Frontal cortex (tissue), 3 donors: ENCODE measurements at regions not wholly inside any gene's neighbourhood (a gene's known extent, or its start where the extent isn't known, plus 50 kb on each side); places are given as distances from the start of the nearest gene placed in this dataset.
"Not testable (repeated sequence)": the region's sequence is repeated elsewhere in the genome, so short reads cannot be mapped to it uniquely, and the experiment has no call there.

Source experiments
- DNase-seq, 2 donors: peaks; one replicate each; pipeline ENCODE4 v3.0.0; 2012; ENCODE audit warnings: low spot score in 2 of 2
- FAIRE-seq: peaks from 2 replicates; lab custom pipeline; 2012; peaks lifted over from hg19 to GRCh38; lab: Jason Lieb, UNC
- donor health status: control.
- donor health status: control.
- donor health status: control.

GRCh38 chr4:111417521-111417920, 727.7 kb upstream of the FAM241A start:
- DNase-seq (no peak), FAIRE-seq (no peak)

DNA sequence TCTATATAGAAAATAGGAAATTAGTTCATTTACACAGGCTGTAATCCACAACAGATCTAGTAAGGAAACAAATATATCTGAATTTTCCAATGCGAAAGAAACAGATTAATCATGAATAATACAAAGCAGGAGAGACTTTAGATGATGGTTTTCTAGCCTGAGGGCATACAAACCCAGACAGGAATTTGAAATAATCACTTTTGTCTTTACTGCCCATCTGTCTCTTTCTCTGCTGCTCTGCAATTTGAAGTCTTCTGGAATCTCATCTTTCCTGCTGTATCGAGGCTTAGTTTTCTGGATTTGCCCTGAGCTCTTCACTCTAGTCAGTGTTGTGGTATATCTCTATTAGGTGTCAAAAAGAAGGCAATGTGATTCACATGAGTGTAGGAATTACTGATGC, 711.8 kb upstream of the FAM241A start:
- no peak for DNase-seq
- no peak for FAIRE-seq

DNA sequence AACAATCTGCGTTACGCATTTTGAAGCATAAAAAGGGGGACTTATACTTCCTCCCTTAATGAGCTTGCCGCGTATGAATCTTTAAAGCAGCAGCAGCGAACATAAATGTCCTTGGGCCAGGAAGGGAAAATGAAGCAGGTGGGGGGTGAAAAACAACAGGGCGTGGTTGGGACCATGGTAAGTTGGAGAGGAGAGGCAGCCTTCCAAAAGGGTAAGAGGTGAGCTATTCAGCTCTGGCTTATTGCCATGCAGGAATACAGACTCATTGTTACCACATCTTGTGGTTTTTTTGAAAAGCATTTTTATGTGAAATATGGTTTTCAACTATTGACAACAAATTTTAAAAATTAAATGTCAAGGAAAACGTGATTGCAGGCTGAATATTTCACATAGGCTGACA, 710.7 kb upstream of the FAM241A start:
- no peak for FAIRE-seq

DNA sequence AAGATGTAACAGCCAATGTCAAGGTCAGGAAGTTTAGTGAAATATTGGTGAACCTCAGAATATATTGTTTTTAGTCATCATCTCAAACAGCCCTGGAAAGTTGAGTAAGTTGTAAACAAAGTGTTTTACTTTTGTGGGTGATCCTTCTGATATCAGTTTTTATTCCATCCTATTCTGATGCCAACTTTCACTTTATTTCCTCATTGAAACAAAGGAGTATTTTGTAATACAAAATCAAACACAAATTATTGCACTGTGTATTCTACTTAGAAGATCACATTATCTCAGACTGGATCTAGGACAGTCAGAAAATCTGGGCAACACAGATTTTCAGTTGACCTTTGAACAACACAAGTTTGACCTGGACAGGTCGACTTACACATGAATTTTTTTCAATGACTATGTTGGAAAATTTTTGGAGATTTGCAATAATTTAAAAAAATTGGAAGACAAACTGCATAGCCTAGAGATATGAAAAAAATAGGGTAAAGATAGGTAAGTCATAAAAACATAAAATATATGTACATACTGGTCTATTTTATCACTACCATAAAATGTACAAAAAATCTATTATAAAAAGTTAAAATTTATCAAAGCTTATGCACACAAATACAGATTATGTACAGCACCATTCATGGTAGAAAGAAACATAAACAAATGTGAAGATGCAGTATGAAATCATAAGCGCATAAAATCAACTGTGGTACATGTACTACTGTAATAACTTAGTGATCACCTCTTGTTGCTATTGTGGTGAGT, 709.1 kb upstream of the FAM241A start:
- DNase-seq: no peak
- FAIRE-seq: no peak

More for the DNA sequence above, 710.7 kb upstream of the FAM241A start:
- DNase-seq: no peak

- FAIRE-seq: no peak
- no peak for DNase-seq
Observed at GRCh38 chr4:111441687-111442086, 703.6 kb upstream of the FAM241A start.

GRCh38 chr4:111444836-111445235, 700.4 kb upstream of the FAM241A start:
- not testable (repeated sequence) for DNase-seq, FAIRE-seq

DNA sequence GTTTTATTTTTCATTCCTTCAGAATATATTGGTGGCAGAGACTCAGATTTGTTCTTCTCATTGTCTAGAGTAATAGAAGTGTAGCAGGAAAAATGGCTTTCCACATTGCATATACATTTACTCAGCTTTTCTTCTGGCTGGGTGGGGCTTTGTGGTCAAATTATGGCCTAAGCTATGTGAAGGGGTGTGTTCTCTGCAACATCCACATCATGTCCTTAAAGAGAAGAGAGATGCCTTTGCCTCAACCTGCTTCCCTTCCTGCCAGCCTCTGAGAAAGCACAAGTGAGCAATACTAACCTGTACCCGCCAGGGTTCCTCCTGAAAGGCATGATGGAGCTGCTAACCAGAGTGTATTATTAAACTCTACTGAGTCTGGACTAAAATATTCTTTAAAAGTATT, 695.6 kb upstream of the FAM241A start:
- no peak for FAIRE-seq
- DNase-seq: no peak

GRCh38 chr4:111450867-111451266, 694.4 kb upstream of the FAM241A start:
- no peak for DNase-seq
- no peak for FAIRE-seq

GRCh38 chr4:111453216-111453615, 692.0 kb upstream of the FAM241A start:
- FAIRE-seq (no peak), DNase-seq (no peak)

DNA sequence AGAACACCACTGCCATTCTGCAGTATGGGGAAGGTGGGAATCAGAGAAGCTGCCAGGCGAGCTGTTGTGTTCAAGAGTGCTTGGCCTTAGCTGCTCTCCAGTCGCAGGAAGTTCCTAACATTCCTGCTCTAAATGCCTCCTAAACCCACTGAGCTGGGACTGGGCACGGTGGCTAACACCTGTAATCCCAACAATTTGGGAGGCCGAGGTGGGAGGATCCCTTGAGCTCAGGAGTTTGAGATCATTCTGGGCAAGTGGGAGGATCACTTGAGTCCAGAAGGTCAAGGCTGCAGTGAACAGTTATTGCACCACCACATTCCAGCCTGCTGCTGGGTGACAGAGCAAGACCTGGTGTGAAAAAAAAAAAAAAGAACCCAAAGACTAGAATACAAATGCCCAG, 690.3 kb upstream of the FAM241A start:
- DNase-seq (no peak), FAIRE-seq (no peak)

DNA sequence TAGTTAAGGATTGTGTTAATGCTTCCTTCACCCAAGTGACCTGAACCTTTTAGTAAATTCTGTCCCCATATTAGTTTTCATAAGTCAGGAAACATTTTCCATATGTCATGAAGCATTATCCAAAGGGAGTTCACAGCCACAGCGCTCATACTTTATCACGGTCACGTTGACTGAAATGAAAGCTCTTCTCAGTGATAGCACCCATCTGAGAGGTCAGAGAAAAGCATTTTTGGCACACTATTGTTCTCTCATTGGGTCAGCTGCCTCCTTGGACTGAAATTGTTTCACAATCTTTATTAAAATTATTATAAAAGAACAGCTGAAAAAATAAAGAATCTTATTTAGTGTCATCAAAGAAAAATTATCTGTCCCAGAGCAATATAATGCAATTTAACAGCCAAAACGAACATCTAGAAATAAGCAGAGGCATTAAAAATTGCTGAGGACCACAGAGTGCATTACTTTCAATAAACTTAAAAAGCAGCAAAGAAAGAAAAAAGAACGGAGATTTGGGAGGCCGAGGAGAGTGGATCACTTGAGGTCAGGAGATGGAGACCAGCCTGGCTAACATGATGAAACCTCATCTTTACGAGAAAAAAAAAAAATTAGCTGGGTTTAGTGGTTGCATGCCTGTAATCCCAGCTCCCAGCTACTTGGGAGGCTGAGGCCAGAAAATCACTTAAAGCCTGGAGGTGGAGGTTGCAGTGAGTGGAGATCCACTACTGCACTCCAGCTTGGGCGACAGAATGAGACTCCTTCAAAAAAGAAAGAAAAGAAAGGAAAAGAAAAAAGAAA, 680.8 kb upstream of the FAM241A start:
- no peak for FAIRE-seq
- no peak for DNase-seq

DNA sequence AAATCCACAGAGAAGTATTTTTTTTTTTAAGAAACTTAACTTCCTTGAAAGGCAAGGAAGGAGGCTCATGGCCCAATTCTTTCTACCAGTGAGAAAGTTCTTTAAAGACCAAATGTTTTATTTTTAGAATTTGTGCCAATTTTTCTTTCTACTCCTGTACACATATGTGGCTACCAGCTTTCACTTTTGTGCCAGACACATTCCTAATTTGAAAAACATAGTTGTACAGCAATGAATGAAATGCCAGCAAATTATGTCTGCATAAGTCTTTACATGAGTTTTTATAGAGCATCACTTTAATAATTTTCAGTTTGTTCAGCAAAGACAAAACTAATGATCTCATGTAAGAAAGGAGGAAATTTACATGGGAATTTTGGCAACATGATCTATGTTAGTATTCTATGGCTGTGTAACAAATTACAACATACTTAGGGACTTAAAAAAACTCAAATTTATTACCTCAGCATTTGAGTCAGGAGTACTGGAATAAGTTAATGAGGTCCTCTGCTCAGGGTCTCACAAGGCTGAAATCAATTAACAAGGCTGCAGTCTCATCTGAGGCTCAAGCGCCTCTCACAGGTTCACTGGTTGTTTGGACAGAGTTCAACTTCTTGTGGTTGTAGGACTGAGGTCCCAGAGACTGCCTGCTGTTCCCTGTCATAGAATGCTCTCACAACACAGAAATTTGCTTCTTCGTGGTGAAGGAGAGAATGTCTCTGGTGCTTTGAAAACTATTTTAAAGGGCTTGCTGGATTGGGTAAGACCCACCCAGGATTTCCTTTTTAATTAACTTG, 678.2 kb upstream of the FAM241A start:
- no peak for DNase-seq
- FAIRE-seq: no peak

GRCh38 chr4:111475001-111475400, 670.3 kb upstream of the FAM241A start:
- DNase-seq (no peak), FAIRE-seq (no peak)

- DNase-seq: no peak
- FAIRE-seq: no peak
Observed at GRCh38 chr4:111475666-111476065, 669.6 kb upstream of the FAM241A start.

DNA sequence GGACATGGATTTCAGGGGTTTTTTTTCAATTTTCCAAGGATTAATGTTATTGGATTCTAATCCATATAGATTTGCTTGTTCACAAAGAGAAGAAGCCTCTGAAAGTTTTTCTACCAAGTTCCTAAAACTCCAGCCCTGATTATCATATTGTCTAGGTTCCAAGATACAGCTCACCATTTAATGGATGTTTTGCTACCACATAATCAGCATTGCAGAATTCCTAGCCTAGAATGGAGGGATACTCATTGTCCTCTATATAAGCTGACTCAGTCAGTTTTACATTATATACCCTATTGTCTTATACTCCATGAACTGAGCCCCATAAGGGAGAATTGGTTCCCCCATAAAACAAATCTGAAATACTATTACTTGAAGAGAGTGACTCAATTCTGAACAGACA, 664.7 kb upstream of the FAM241A start:
- no peak for DNase-seq
- FAIRE-seq: no peak

- FAIRE-seq (no peak), DNase-seq (no peak)
Observed at GRCh38 chr4:111483375-111484169, 661.7 kb upstream of the FAM241A start.

DNA sequence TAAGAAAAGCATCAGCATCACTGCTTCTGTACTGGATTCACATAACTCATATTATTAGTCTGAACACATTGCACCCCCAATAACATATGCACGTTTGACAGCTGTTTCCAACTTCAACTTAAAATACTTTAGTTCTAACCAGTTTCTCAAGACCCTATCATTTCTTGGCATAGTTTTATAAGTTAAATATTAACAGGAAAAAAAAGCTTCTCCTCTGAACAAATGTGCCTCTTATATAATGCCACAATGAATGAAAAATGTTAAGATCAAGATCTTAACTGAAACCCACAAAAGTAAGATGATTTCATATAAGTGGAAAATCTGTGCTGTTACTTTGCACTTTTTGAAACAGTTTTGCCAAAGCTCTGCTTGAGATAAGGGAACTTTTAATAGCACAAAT, 652.8 kb upstream of the FAM241A start:
- DNase-seq (no peak), FAIRE-seq (no peak)

GRCh38 chr4:111494471-111494870, 650.8 kb upstream of the FAM241A start:
- DNase-seq (no peak), FAIRE-seq (no peak)

GRCh38 chr4:111494971-111495370, 650.3 kb upstream of the FAM241A start:
- FAIRE-seq: no peak

DNA sequence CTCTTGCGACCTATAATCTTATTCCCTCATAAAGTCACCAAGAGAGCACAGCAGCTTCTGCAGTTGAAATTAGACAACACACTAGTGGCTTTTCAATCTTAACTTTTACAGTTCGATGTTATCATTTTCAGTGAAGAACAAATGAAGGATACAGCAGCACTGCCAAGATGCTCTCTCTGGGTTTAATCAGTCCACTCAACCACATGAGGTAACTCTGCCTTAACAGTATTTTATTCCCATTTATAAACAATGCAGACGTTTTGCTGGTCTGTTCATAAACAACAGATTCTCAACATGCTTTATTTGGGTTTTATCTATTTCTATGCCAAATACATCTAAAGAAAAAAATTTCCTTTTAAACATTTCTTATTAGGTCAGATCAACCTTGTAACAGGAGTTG, 646.0 kb upstream of the FAM241A start:
- no peak for FAIRE-seq

More at GRCh38 chr4:111494971-111495370, 650.3 kb upstream of the FAM241A start:
- DNase-seq: no peak

More for the DNA sequence above, 646.0 kb upstream of the FAM241A start:
- no peak for DNase-seq
